RWPE2 (cell line): ENCODE measurements at regions not wholly inside any gene's neighbourhood (a gene's known extent, or its start where the extent isn't known, plus 50 kb on each side); places are given as distances from the start of the nearest gene placed in this dataset.

Experiments
- ATAC-seq: fragments of 200-7000 bp; cut with Tn5 transposase; 3 replicates; pipeline ENCODE4 v1.9.1; 2021; ENCODE audit warnings: low read depth
- DNase-seq: peaks from one replicate; pipeline ENCODE4 v3.0.0-alpha.2; 2020; ENCODE audit warnings: low spot score
- H3K27ac ChIP-seq: fragments of 450-650 bp; 2 replicates; pipeline ENCODE4 v1.5.1; 2017; ENCODE audit warnings: mild to moderate bottlenecking; ENCODE audit not compliant: poor library complexity, severe bottlenecking
- H3K27me3 ChIP-seq: fragments of 250-450 bp; sonication (Bioruptor Pico); 2 replicates; pipeline ENCODE4 v1.5.1; 2021; ENCODE audit warnings: mild to moderate bottlenecking, moderate library complexity; ENCODE audit not compliant: insufficient read depth, poor library complexity, severe bottlenecking
- H3K36me3 ChIP-seq: fragments of 250-450 bp; sonication (Bioruptor Pico); 2 replicates; pipeline ENCODE4 v1.5.1; 2020; ENCODE audit warnings: low read depth, mild to moderate bottlenecking, moderate library complexity
- H3K4me1 ChIP-seq: fragments of 250-450 bp; sonication (Bioruptor Pico); 2 replicates; pipeline ENCODE4 v1.5.1; 2021; ENCODE audit warnings: mild to moderate bottlenecking, moderate library complexity; ENCODE audit not compliant: insufficient read depth, poor library complexity, severe bottlenecking
- H3K4me3 ChIP-seq: fragments of 250-450 bp; sonication (Bioruptor Pico); 2 replicates; pipeline ENCODE4 v1.5.1; 2021; ENCODE audit warnings: mild to moderate bottlenecking, moderate library complexity; ENCODE audit not compliant: severe bottlenecking
- H3K9me3 ChIP-seq: fragments of 250-450 bp; sonication (Bioruptor Pico); 2 replicates; pipeline ENCODE4 v1.5.1; 2021; ENCODE audit warnings: mild to moderate bottlenecking, moderate library complexity; ENCODE audit not compliant: severe bottlenecking
- TF ChIP-seq, protein P1 (sequence below): fragments of 450-650 bp; IDR thresholded peaks from one replicate; pipeline ENCODE4 v1.5.1; 2017; ENCODE audit warnings: mild to moderate bottlenecking, moderate library complexity; ENCODE audit not compliant: poor library complexity, severe bottlenecking

DNA sequence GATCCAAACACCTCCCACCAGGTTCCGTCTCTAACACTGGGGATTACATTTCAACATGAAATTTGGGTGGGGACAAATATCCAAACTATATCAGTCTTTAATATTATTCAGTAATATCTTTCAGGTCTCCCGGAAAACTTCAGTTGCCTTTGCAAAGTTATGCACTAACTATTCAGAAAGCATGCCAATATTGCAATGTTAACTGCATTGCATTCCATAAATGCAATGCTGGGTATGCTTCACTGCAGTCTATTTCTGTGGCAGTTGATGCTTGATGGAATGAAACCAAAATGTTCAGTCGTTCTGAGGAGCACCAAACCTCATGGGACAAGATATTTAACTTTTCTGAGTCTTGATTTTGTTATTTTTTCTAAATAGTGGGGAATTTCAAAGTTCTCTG, 147.5 kb downstream of the SLC16A9 start:
- ATAC-seq (no peak), DNase-seq (no peak)
- Histone ChIP-seq H3K9me3 (no peaks in the 10 kb centered on the region), H3K4me3 (no peak overlapping the region), H3K27ac (no peak overlapping the region), H3K4me1 (no peaks in the 10 kb centered on the region), H3K36me3 (no peaks in the 10 kb centered on the region), H3K27me3 (no peaks in the 10 kb centered on the region)
- TF ChIP-seq, protein P1, sequence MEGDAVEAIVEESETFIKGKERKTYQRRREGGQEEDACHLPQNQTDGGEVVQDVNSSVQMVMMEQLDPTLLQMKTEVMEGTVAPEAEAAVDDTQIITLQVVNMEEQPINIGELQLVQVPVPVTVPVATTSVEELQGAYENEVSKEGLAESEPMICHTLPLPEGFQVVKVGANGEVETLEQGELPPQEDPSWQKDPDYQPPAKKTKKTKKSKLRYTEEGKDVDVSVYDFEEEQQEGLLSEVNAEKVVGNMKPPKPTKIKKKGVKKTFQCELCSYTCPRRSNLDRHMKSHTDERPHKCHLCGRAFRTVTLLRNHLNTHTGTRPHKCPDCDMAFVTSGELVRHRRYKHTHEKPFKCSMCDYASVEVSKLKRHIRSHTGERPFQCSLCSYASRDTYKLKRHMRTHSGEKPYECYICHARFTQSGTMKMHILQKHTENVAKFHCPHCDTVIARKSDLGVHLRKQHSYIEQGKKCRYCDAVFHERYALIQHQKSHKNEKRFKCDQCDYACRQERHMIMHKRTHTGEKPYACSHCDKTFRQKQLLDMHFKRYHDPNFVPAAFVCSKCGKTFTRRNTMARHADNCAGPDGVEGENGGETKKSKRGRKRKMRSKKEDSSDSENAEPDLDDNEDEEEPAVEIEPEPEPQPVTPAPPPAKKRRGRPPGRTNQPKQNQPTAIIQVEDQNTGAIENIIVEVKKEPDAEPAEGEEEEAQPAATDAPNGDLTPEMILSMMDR, result no peak

DNA sequence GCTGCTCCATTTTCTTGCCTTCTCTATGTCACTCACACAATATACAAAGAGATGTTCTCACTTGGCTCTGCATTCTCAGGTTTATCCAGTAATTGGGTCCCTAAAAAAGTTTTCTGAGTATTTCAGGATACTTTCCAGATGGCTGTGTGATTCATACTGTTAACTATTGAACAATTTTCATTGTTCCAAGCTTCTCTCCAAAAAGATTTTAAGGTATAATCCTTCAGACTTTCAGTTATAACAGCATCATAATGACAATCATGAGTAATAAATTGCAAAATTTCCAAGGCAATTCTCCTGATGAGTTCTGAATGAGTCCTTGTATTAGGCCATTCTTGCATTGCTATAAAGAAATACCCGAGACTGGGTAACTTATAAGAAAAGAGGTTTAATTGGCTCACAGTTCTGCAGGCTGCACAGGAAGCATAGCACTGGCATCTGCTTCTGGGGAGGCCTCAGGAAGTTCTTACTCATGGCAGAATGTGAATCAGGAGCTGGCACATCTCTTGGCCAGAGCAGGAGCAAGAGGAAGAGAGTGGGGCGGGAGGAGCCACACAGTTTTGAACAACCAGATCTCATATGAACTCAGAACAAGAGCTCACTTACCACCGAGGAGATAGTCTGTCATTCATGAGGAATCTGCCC, 148.1 kb downstream of the SLC16A9 start:
- Histone ChIP-seq H3K9me3 (no peaks in the 10 kb centered on the region), H3K4me1 (no peaks in the 10 kb centered on the region), H3K27me3 (no peaks in the 10 kb centered on the region), H3K27ac (no peak overlapping the region), H3K36me3 (no peaks in the 10 kb centered on the region), H3K4me3 (no peak overlapping the region)
- ATAC-seq, result peak; percentile 64; the same call in 2 of the 3 replicates
- TF ChIP-seq, protein P1, result no peak
- DNase-seq, result no peak

DNA sequence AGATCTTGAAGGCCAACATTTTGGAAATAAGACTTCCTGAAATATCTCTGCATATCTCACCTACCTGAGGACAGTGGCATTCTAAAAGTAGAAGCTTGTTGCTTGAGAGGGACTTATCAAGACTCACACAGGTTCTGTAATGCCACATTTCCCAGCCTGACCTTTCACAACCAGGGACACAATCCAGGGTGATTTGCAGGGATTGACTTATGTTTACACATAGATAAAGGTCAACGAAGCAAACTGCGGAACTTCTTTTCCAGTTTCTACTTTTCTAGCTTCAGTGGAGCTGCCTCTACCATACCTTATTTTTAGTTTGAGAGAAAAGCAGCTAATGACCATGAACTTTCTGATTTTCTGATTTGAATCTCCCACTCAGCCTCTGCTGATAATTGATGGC, 148.7 kb downstream of the SLC16A9 start:
- ATAC-seq, result no peak
- Histone ChIP-seq H3K27ac (no peak overlapping the region), H3K27me3 (no peaks in the 10 kb centered on the region), H3K36me3 (no peaks in the 10 kb centered on the region), H3K9me3 (no peaks in the 10 kb centered on the region), H3K4me3 (no peak overlapping the region), H3K4me1 (no peaks in the 10 kb centered on the region)
- DNase-seq, result no peak
- TF ChIP-seq, protein P1, result no peak

DNA sequence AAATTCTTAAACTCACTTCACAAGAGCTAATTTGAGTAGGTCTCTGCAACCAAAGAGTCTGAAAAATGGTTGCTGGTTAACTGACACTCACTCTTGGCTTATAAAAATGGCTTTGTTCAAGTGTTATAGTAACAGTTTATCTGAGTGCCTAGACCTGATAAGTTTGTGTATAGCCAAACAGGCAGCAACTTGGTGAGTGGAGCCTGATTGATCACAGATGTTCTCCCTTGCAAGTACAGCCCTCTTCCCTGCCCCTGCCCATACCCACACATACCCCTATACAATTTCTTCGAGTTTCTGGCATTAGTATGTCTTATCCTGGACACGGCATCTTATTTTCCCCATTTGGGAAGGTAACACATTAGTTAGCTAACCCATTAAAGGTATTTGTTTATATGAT, 149.5 kb downstream of the SLC16A9 start:
- ATAC-seq, result no peak
- no peak overlapping the region for H3K4me3 ChIP-seq
- DNase-seq, result no peak
- no peaks in the 10 kb centered on the region for H3K9me3 ChIP-seq
- TF ChIP-seq, protein P1, result no peak
- no peaks in the 10 kb centered on the region for H3K27me3 ChIP-seq
- no peaks in the 10 kb centered on the region for H3K36me3 ChIP-seq
- no peaks in the 10 kb centered on the region for H3K4me1 ChIP-seq
- H3K27ac ChIP-seq, result no peak overlapping the region

DNA sequence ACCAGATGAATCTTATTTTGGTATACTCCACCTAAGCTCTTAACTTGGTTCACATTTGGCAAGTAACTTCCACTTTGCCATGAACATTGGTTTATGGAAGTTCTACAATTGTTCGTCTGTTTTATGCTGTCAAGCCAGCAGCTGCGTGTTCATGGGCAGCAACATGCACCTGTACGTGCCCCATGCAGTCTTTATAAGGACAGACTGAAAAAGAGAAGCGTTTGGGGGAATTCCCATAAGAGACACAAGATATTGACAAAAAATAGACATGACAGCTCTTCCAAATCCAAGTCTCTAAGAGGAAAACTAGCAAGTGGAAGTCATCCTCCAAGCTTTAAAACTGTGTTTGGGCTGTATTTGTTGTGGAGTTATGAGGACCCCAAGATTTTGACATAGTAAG, 151.6 kb downstream of the SLC16A9 start:
- no peak overlapping the region for H3K27ac ChIP-seq
- ATAC-seq (no peak), DNase-seq (no peak)
- no peaks in the 10 kb centered on the region for H3K27me3 ChIP-seq
- no peak overlapping the region for H3K4me3 ChIP-seq
- H3K4me1 ChIP-seq, result no peaks in the 10 kb centered on the region
- no peaks in the 10 kb centered on the region for H3K9me3 ChIP-seq
- no peaks in the 10 kb centered on the region for H3K36me3 ChIP-seq
- TF ChIP-seq, protein P1, result no peak
